ENCODE measurements at regions not wholly inside any gene's neighbourhood (a gene's known extent, or its start where the extent isn't known, plus 50 kb on each side); places are given as distances from the start of the nearest gene placed in this dataset.

- TF ChIP-seq CTCF (conservative IDR thresholded peaks at IDR 0.05) (no peak), EZH2 (IDR thresholded peaks at IDR 0.05; ENCODE audit: low read depth) (no peak)
These were observed 57.0 kb upstream of the PGM2 start for GRCh38 chr4:37769391-37769989.

Data from PC-9 (cell line).